ENCODE measurements at regions not wholly inside any gene's neighbourhood (a gene's known extent, or its start where the extent isn't known, plus 50 kb on each side); places are given as distances from the start of the nearest gene placed in this dataset.

- Histone ChIP-seq H3K36me3 (no peaks in the 10 kb centered on the region), H3K9me3 (no peaks in the 10 kb centered on the region), H3K27me3 (no peaks in the 10 kb centered on the region), H3K4me3 (peak overlapping the region; percentile 31), H3K27ac (peak overlapping the region; percentile 71), H3K4me1 (peaks cover 8% of the 10 kb centered on the region)
- ATAC-seq, result peak; percentile 5
- no peak for TF ChIP-seq CTCF (IDR thresholded peaks at IDR 0.05)
- no peak for DNase-seq
- intact Hi-C loops (cut with DNase I), result loop anchor here (10.0 kb wide), 1 partner anchor 141 kb away; no protein-coding TSS in a partner anchor
Observed at GRCh38 chr7:4613846-4614548, 68.1 kb upstream of the FOXK1 start.

GRCh38 chr7:4616116-4616515 is 66.0 kb upstream of the FOXK1 start:
- Histone ChIP-seq H3K9me3 (no peaks in the 10 kb centered on the region), H3K27ac (no peak overlapping the region), H3K36me3 (no peaks in the 10 kb centered on the region), H3K4me1 (peaks cover 8% of the 10 kb centered on the region), H3K27me3 (no peaks in the 10 kb centered on the region), H3K4me3 (no peak overlapping the region)
- no peak for ATAC-seq
- intact Hi-C loops (cut with DNase I), result loop anchor here (10.0 kb wide), 1 partner anchor 139 kb away; no protein-coding TSS in a partner anchor
- no peak for DNase-seq
- no peak for TF ChIP-seq CTCF (IDR thresholded peaks at IDR 0.05)

GRCh38 chr7:4621396-4621795 is 60.7 kb upstream of the FOXK1 start:
- Histone ChIP-seq H3K4me1 (peaks cover 10% of the 10 kb centered on the region), H3K9me3 (no peaks in the 10 kb centered on the region), H3K27me3 (no peaks in the 10 kb centered on the region), H3K4me3 (no peak overlapping the region), H3K36me3 (no peaks in the 10 kb centered on the region), H3K27ac (no peak overlapping the region)
- DNase-seq, result no peak
- ATAC-seq, result no peak
- no peak for TF ChIP-seq CTCF (IDR thresholded peaks at IDR 0.05)
- intact Hi-C loops (cut with DNase I), result no loop called here

- no peaks in the 10 kb centered on the region for H3K9me3 ChIP-seq
- H3K36me3 ChIP-seq, result no peaks in the 10 kb centered on the region
- no peak overlapping the region for H3K27ac ChIP-seq
- no peak for DNase-seq
- H3K4me1 ChIP-seq, result peaks cover 12% of the 10 kb centered on the region
- no peaks in the 10 kb centered on the region for H3K27me3 ChIP-seq
- ATAC-seq, result no peak
- H3K4me3 ChIP-seq, result no peak overlapping the region
- intact Hi-C loops (cut with DNase I), result no loop called here
- no peak for TF ChIP-seq CTCF (IDR thresholded peaks at IDR 0.05)
Observed at GRCh38 chr7:4626318-4626845, 55.7 kb upstream of the FOXK1 start.

- no peaks in the 10 kb centered on the region for H3K36me3 ChIP-seq
- intact Hi-C loops (cut with DNase I), result no loop called here
- H3K27me3 ChIP-seq, result no peaks in the 10 kb centered on the region
- H3K9me3 ChIP-seq, result no peaks in the 10 kb centered on the region
- ATAC-seq, result no peak
- no peak for TF ChIP-seq CTCF (IDR thresholded peaks at IDR 0.05)
- H3K27ac ChIP-seq, result no peak overlapping the region
- DNase-seq, result no peak
- H3K4me1 ChIP-seq, result peaks cover 22% of the 10 kb centered on the region
- H3K4me3 ChIP-seq, result no peak overlapping the region
Observed at GRCh38 chr7:4629287-4629895, 52.7 kb upstream of the FOXK1 start.

Data from upper lobe of right lung (tissue), 1 donor.